Bronchial epithelial cell (primary cell): ENCODE measurements at regions not wholly inside any gene's neighbourhood (a gene's known extent, or its start where the extent isn't known, plus 50 kb on each side); places are given as distances from the start of the nearest gene placed in this dataset.

Experiments used
- DNase-seq: peaks from one replicate; pipeline ENCODE4 v3.0.0-alpha.2; 2010; ENCODE audit warnings: low read depth
- FAIRE-seq: peaks from 2 replicates; lab custom pipeline; 2011; peaks lifted over from hg19 to GRCh38; lab: Jason Lieb, UNC
- H3K27me3 ChIP-seq: 2 replicates; pipeline ENCODE4 v1.5.1; 2011; ENCODE audit warnings: low read length; ENCODE audit not compliant: control insufficient read depth, insufficient read depth
- H3K36me3 ChIP-seq: 2 replicates; pipeline ENCODE4 v1.5.1; 2011; ENCODE audit warnings: low read length; ENCODE audit not compliant: control insufficient read depth, insufficient read depth
- H3K4me3 ChIP-seq: 2 replicates; pipeline ENCODE4 v1.5.1; 2011; ENCODE audit warnings: mild to moderate bottlenecking, low read depth, low read length, control low read depth
- CTCF ChIP-seq: IDR thresholded peaks from 2 replicates; pipeline ENCODE4 v1.5.1; 2011; ENCODE audit warnings: mild to moderate bottlenecking, moderate library complexity, low read length, control low read depth, inconsistent platforms; ENCODE audit not compliant: insufficient read depth, severe bottlenecking

GRCh38 chr2:104929663-104930062 is 75.7 kb downstream of the POU3F3 start:
- Histone ChIP-seq H3K27me3 (no peaks in the 10 kb centered on the region), H3K36me3 (no peaks in the 10 kb centered on the region), H3K4me3 (no peak overlapping the region)
- no peak for DNase-seq
- no peak for FAIRE-seq
- no peak for TF ChIP-seq CTCF

GRCh38 chr2:104930732-104931131 is 76.8 kb downstream of the POU3F3 start:
- H3K4me3 ChIP-seq: no peak overlapping the region
- TF ChIP-seq CTCF: no peak
- H3K36me3 ChIP-seq: no peaks in the 10 kb centered on the region
- H3K27me3 ChIP-seq: no peaks in the 10 kb centered on the region
- DNase-seq: no peak
- FAIRE-seq: no peak

GRCh38 chr2:104932243-104932642 is 78.3 kb downstream of the POU3F3 start:
- DNase-seq: no peak
- TF ChIP-seq CTCF: no peak
- no peaks in the 10 kb centered on the region for H3K36me3 ChIP-seq
- FAIRE-seq: no peak
- no peaks in the 10 kb centered on the region for H3K27me3 ChIP-seq
- no peak overlapping the region for H3K4me3 ChIP-seq

GRCh38 chr2:104933151-104933917 is 79.4 kb downstream of the POU3F3 start:
- no peak for TF ChIP-seq CTCF
- H3K4me3 ChIP-seq: no peak overlapping the region
- no peaks in the 10 kb centered on the region for H3K27me3 ChIP-seq
- H3K36me3 ChIP-seq: no peaks in the 10 kb centered on the region
- DNase-seq (no peak), FAIRE-seq (no peak)

GRCh38 chr2:104936527-104936926 is 82.6 kb downstream of the POU3F3 start:
- DNase-seq (no peak), FAIRE-seq (no peak)
- H3K36me3 ChIP-seq: no peaks in the 10 kb centered on the region
- no peak overlapping the region for H3K4me3 ChIP-seq
- TF ChIP-seq CTCF: no peak
- H3K27me3 ChIP-seq: no peaks in the 10 kb centered on the region
